ENCODE measurements at regions not wholly inside any gene's neighbourhood (a gene's known extent, or its start where the extent isn't known, plus 50 kb on each side); places are given as distances from the start of the nearest gene placed in this dataset.

DNA sequence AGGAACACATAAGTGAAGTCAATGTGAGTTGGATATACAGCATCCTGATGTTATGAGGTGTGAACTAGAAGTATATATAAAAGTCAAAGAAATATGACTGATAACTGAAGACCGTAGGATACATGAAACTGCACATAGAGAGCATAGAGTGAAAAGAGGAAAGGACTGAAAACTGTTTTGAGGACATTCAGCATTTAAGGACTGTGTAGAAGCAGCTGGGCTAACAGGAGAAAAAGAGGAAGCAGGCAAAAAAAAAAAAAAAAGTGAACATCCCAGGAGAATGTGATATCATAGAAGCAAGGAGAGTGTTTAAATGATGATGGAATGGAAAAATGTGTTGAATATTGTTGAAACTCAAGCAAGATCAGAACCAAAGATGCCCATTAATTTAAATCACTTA is 363.5 kb downstream of the PCDH20 start:
- no peak overlapping the region for H3K27ac ChIP-seq
- DNase-seq (ENCODE audit: low read depth, low spot score) = no peak

- DNase-seq (ENCODE audit: low read depth, low spot score) = no peak
- H3K27ac ChIP-seq = no peak overlapping the region
Observed at GRCh38 chr13:61045251-61045650, 370.4 kb downstream of the PCDH20 start.

- DNase-seq (ENCODE audit: low read depth, low spot score) = no peak
- H3K27ac ChIP-seq = no peak overlapping the region
Observed at GRCh38 chr13:61040181-61040580, 375.5 kb downstream of the PCDH20 start.

- no peak overlapping the region for H3K27ac ChIP-seq
- DNase-seq (ENCODE audit: low read depth, low spot score) = no peak
Observed at GRCh38 chr13:61039302-61039701, 376.3 kb downstream of the PCDH20 start.

GRCh38 chr13:61036715-61037114 is 378.9 kb downstream of the PCDH20 start:
- no peak for DNase-seq (ENCODE audit: low read depth, low spot score)

DNA sequence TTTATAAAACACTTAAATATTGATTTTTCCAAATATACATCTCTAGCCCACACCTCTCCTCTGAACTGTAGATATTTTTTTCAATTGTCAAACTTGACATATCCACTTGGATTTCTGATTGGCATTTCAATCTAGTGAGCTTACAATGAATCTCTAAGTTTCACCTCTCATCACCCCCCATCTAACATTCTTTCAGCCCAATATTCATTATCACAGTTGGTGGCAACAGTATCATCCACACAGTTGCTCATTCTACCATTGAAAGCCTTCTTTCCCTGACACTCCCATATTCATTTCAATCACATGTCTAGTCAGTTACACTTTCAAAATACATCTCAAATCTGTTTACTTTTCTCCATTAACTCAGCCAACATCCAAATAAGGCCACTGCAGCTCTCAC is 385.2 kb downstream of the PCDH20 start:
- DNase-seq (ENCODE audit: low read depth, low spot score) = no peak
- no peak overlapping the region for H3K27ac ChIP-seq

More at GRCh38 chr13:61036715-61037114, 378.9 kb downstream of the PCDH20 start:
- no peak overlapping the region for H3K27ac ChIP-seq

- no peak overlapping the region for H3K27ac ChIP-seq
- DNase-seq (ENCODE audit: low read depth, low spot score) = no peak
Observed at GRCh38 chr13:61029064-61029463, 386.6 kb downstream of the PCDH20 start.

GRCh38 chr13:61024046-61024445 is 391.6 kb downstream of the PCDH20 start:
- no peak overlapping the region for H3K27ac ChIP-seq
- DNase-seq (ENCODE audit: low read depth, low spot score) = no peak

DNA sequence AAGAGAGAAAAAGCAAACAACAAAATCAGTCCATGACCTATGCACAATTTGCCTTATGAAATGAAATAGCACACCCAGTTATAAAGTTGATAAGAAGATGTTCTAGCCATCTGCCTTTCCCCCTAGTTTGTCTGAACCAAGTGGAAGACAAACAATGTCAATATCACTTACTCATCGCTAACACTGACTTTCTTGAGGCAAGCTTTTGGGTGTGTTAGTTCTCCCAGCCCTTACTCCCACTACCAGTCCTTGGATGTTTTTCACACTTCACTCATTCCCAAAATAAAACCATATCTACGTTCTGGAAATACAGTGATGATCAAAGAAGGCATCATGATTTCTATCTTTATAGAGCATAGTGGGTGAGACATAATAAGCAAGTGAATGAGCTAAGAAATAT is 393.8 kb downstream of the PCDH20 start:
- H3K27ac ChIP-seq = no peak overlapping the region
- no peak for DNase-seq (ENCODE audit: low read depth, low spot score)

- DNase-seq (ENCODE audit: low read depth, low spot score) = no peak
- no peak overlapping the region for H3K27ac ChIP-seq
Observed at GRCh38 chr13:61013796-61014195, 401.9 kb downstream of the PCDH20 start.

- DNase-seq (ENCODE audit: low read depth, low spot score) = no peak
- no peak overlapping the region for H3K27ac ChIP-seq
Observed at GRCh38 chr13:61010358-61010757, 405.3 kb downstream of the PCDH20 start.

DNA sequence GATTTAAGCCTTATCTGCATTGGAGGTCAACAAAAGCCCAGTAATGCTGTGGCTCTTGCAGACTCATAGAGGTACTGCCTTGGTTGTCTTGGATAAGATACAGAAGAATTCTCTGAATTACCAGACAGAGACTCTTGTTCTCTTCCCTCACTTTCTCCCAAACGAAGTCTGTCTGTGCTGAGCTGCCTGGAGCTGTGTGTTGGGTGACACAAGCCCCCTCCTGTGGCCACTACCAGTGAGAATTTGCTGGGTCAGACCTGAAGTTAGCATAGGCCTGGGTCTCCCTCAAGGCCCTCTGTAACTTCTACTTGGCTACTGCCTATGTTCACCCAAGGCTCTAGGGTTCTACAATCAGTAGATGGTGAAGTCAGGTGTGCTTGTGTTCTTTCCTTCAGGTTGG is 413.0 kb downstream of the PCDH20 start:
- no peak for DNase-seq (ENCODE audit: low read depth, low spot score)
- H3K27ac ChIP-seq = no peak overlapping the region

- H3K27ac ChIP-seq = no peak overlapping the region
- DNase-seq (ENCODE audit: low read depth, low spot score) = peak; percentile 14
Observed at GRCh38 chr13:60990032-60990733, 425.5 kb downstream of the PCDH20 start.

DNA sequence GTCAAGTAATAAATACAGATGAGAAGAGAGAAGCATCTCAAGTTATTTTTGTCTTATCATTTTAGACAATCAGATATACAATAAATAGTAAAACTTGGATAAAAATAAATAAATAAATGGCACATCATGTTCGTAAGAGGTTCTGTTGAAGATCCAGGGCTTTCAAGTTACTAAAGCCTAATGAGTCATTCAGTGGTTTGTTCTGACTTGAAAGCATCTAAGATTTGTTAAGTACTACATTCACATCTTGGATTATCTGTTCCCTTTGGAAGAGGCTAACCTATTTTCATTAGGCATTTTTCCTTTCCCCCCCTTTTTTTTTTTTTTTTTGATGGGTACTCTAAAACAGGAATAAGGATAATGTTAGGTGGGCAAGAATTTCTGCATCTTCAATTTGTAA is 429.3 kb downstream of the PCDH20 start:
- no peak overlapping the region for H3K27ac ChIP-seq
- peak; percentile 16 for DNase-seq (ENCODE audit: low read depth, low spot score)

DNA sequence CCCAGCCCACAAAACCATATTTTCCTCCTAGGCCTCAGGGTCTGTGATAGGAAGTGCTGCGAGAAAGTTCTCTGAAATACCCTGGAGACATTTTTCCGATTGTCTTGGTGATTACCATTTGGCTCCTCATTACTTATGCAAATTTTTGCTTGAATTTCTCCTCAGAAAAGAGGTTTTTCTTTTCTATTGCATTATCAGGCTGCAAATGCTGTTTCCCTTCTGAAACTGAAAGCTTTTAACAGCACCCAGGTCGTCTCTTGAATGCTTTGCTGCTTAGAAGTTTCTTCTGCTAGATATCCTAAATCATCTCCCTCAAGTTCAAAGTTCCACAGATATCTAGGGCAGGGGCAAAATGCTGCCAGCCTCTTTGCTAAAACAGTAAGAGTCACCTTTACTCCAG is 434.2 kb downstream of the PCDH20 start:
- no peak overlapping the region for H3K27ac ChIP-seq
- DNase-seq (ENCODE audit: low read depth, low spot score) = no peak

DNA sequence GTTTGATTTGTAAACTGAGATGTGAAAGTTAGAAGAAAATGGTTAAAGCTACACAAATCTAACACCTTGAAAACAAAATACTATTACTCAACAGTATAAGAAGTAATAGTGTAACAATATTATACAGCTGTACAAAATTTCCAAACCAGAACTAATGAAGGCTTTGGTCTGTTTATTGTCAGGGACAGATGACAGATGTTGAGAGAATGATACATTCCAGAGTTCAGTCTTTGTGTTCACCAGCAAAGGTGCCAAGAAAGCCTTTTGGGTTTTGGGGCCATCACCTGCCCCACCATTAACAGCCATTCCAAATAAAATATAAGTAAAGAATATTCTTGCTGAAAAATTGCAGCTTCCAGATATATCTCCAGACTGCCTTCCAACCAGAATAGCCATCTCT is 439.3 kb downstream of the PCDH20 start:
- no peak for DNase-seq (ENCODE audit: low read depth, low spot score)
- H3K27ac ChIP-seq = no peak overlapping the region

- DNase-seq (ENCODE audit: low read depth, low spot score) = no peak
- H3K27ac ChIP-seq = no peak overlapping the region
Observed at GRCh38 chr13:60974296-60974695, 441.4 kb downstream of the PCDH20 start.

GRCh38 chr13:60973529-60973928 is 442.1 kb downstream of the PCDH20 start:
- no peak for DNase-seq (ENCODE audit: low read depth, low spot score)
- no peak overlapping the region for H3K27ac ChIP-seq

DNA sequence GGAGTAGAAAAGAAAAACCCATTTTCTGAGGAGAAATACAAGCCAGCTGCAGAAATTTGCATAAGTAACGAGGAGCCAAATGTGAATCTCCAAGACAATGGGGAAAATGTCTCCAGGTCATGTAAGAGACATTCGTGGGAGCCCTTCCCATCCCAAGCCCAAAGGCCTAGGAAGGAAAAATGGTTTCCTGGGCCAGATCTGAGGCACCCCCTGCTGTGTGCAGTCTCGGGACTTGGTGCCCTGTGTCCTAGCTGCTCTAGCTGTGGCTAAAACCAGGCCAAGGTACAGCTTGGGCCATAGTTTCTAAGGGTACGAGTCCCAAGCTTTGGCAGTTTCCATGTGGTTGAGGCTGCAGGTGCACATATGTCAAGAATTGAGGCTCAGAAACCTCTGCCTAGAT is 444.9 kb downstream of the PCDH20 start:
- DNase-seq (ENCODE audit: low read depth, low spot score) = no peak
- no peak overlapping the region for H3K27ac ChIP-seq

- no peak overlapping the region for H3K27ac ChIP-seq
- no peak for DNase-seq (ENCODE audit: low read depth, low spot score)
Observed at GRCh38 chr13:60969656-60970055, 446.0 kb downstream of the PCDH20 start.

- DNase-seq (ENCODE audit: low read depth, low spot score) = peak; percentile 54
- peak overlapping the region; percentile 20 for H3K27ac ChIP-seq
Observed at GRCh38 chr13:60959427-60959826, 456.2 kb downstream of the PCDH20 start.

- DNase-seq (ENCODE audit: low read depth, low spot score) = no peak
- H3K27ac ChIP-seq = no peak overlapping the region
Observed at GRCh38 chr13:60957816-60958215, 457.8 kb downstream of the PCDH20 start.

GRCh38 chr13:60945396-60945795 is 470.3 kb downstream of the PCDH20 start:
- H3K27ac ChIP-seq = peak overlapping the region; percentile 53

More at GRCh38 chr13:60945396-60945795, 470.3 kb downstream of the PCDH20 start:
- no peak for DNase-seq (ENCODE audit: low read depth, low spot score)

Measured in epithelial cell of prostate (primary cell).